H1 (cell line): ENCODE measurements at regions not wholly inside any gene's neighbourhood (a gene's known extent, or its start where the extent isn't known, plus 50 kb on each side); places are given as distances from the start of the nearest gene placed in this dataset.

Experiments
- CTCF ChIA-PET: fragments of 300-600 bp; sonication (Branson Sonifier 250); formaldehyde crosslinking; loops from one replicate; lab custom pipeline; 2021; ENCODE audit not compliant: partially characterized antibody; lab: Charles Lee
- POLR2A ChIA-PET: fragments of 300-600 bp; sonication (Branson Sonifier 250); formaldehyde crosslinking; loops from one replicate; lab custom pipeline; 2021; ENCODE audit warnings: inconsistent platforms; ENCODE audit not compliant: partially characterized antibody; lab: Charles Lee
- DNase-seq, 2 experiments: peaks; one replicate each; pipeline versions ENCODE4 v3.0.0 to v3.0.0-alpha.2; 2010 to 2022; ENCODE audit warnings: low spot score in 2 of 2, low read depth in 1 of 2, mixed read lengths in 1 of 2
- FAIRE-seq: peaks from 2 replicates; lab custom pipeline; 2011; peaks lifted over from hg19 to GRCh38; lab: Jason Lieb, UNC
- H2AFZ ChIP-seq: 2 replicates; pipeline ENCODE4 v1.8.1; 2012; ENCODE audit warnings: low read length, inconsistent platforms
- H2AK5ac ChIP-seq: 2 replicates; pipeline ENCODE4 v1.6.1; 2013; ENCODE audit warnings: low read depth, low read length
- H2BK120ac ChIP-seq: replicated peaks from 2 replicates; pipeline ENCODE3; 2013; ENCODE audit warnings: low read depth, low read length, inconsistent platforms
- H2BK12ac ChIP-seq: 2 replicates; pipeline ENCODE4 v1.6.1; 2013; ENCODE audit warnings: low read depth, low read length
- H2BK15ac ChIP-seq: 2 replicates; pipeline ENCODE4 v1.6.1; 2013; ENCODE audit warnings: low read length
- H2BK20ac ChIP-seq: 2 replicates; pipeline ENCODE4 v1.6.1; 2013; ENCODE audit warnings: low read length
- H2BK5ac ChIP-seq: 2 replicates; pipeline ENCODE4 v1.6.1; 2013; ENCODE audit warnings: low read depth, low read length
- H3K14ac ChIP-seq: 2 replicates; pipeline ENCODE4 v1.6.1; 2013; ENCODE audit warnings: inconsistent platforms; ENCODE audit not compliant: insufficient read length
- H3K18ac ChIP-seq: 2 replicates; pipeline ENCODE4 v1.6.1; 2013; ENCODE audit warnings: low read length; ENCODE audit errors: extremely low read depth
- H3K23ac ChIP-seq: 2 replicates; pipeline ENCODE4 v1.6.1; 2013; ENCODE audit warnings: inconsistent platforms; ENCODE audit not compliant: insufficient read length
- H3K23me2 ChIP-seq: 2 replicates; pipeline ENCODE4 v1.6.1; 2013; ENCODE audit warnings: low read depth, low read length
- H3K27ac ChIP-seq: 2 replicates; pipeline ENCODE4 v1.6.1; 2011; ENCODE audit warnings: low read depth, low read length, inconsistent platforms
- H3K27me3 ChIP-seq, 4 experiments: replicated peaks in 1 of 4; 1 replicate in 1 of 4; 2 replicates in 3 of 4; pipeline versions ENCODE4 v1.6.1 to v1.8.1; 2011 to 2013; ENCODE audit warnings: low read length in 3 of 4, mild to moderate bottlenecking in 3 of 4, inconsistent platforms in 2 of 4, mixed read lengths in 2 of 4, moderate library complexity in 1 of 4; ENCODE audit not compliant: control insufficient read depth in 3 of 4, insufficient read depth in 3 of 4; ENCODE audit errors: extremely low read depth in 1 of 4
- H3K36me3 ChIP-seq, 4 experiments: 2 replicates each; pipeline versions ENCODE4 v1.6.1 to v1.8.1; 2011 to 2013; ENCODE audit warnings: mild to moderate bottlenecking in 4 of 4, low read length in 3 of 4, moderate library complexity in 2 of 4, control low read depth in 1 of 4, inconsistent platforms in 1 of 4; ENCODE audit not compliant: insufficient read depth in 4 of 4, control insufficient read depth in 2 of 4
- H3K4ac ChIP-seq: replicated peaks from 2 replicates; pipeline ENCODE3; 2013; ENCODE audit warnings: low read length, low read depth, mixed read lengths, inconsistent platforms; ENCODE audit not compliant: insufficient read length
- H3K4me1 ChIP-seq, 4 experiments: replicated peaks in 1 of 4; 1 replicate in 1 of 4; 2 replicates in 3 of 4; pipeline versions ENCODE4 v1.6.1 to v1.8.1; 2011 to 2013; ENCODE audit warnings: low read length in 3 of 4, inconsistent platforms in 2 of 4, mixed read lengths in 1 of 4; ENCODE audit not compliant: insufficient read depth in 4 of 4, control insufficient read depth in 3 of 4
- H3K4me2 ChIP-seq, 2 experiments: 2 replicates each; pipeline versions ENCODE4 v1.6.1 to v1.8.1; 2011 to 2013; ENCODE audit warnings: low read depth in 2 of 2, low read length in 2 of 2, control low read depth in 1 of 2, inconsistent platforms in 1 of 2, mild to moderate bottlenecking in 1 of 2; ENCODE audit not compliant: insufficient read depth in 1 of 2
- H3K4me3 ChIP-seq, 4 experiments: fragments of 200-600, 300-600 bp in 1 of 4; sonication (generic), shearing (Covaris generic), sonication (Bioruptor Twin) in 1 of 4; 2 replicates each; pipeline versions ENCODE4 v1.5.1 to v1.8.1; 2011 to 2016; ENCODE audit warnings: low read length in 4 of 4, low read depth in 3 of 4, control low read depth in 2 of 4, inconsistent platforms in 2 of 4, mild to moderate bottlenecking in 2 of 4, mixed read lengths in 1 of 4, moderate library complexity in 1 of 4; ENCODE audit not compliant: insufficient read depth in 2 of 4; ENCODE audit errors: extremely low read depth in 1 of 4
- H3K56ac ChIP-seq: replicated peaks from 2 replicates; pipeline ENCODE3; 2013; ENCODE audit warnings: low read depth, mild to moderate bottlenecking, mixed read lengths, low read length, inconsistent platforms; ENCODE audit not compliant: insufficient read length
- H3K79me1 ChIP-seq: 2 replicates; pipeline ENCODE4 v1.6.1; 2013; ENCODE audit warnings: low read depth, low read length, control low read depth
- H3K79me2 ChIP-seq, 2 experiments: 2 replicates each; pipeline versions ENCODE4 v1.6.1 to v1.8.1; 2012 to 2013; ENCODE audit warnings: low read length in 2 of 2, mild to moderate bottlenecking in 2 of 2, inconsistent platforms in 1 of 2; ENCODE audit not compliant: insufficient read depth in 2 of 2, control insufficient read depth in 1 of 2
- H3K9ac ChIP-seq, 4 experiments: replicated peaks in 1 of 4; 1 replicate in 1 of 4; 2 replicates in 3 of 4; pipeline versions ENCODE4 v1.6.1 to v1.8.1; 2011 to 2013; ENCODE audit warnings: low read depth in 3 of 4, low read length in 3 of 4, control low read depth in 2 of 4, mild to moderate bottlenecking in 2 of 4, moderate library complexity in 2 of 4, inconsistent platforms in 1 of 4; ENCODE audit errors: extremely low read depth in 1 of 4
- H3K9me3 ChIP-seq, 2 experiments: 2 replicates each; pipeline versions ENCODE4 v1.6.1 to v1.8.1; 2012 to 2013; ENCODE audit warnings: mild to moderate bottlenecking in 2 of 2, moderate library complexity in 2 of 2, control low read depth in 1 of 2, inconsistent platforms in 1 of 2, low read depth in 1 of 2, low read length in 1 of 2, mixed read lengths in 1 of 2; ENCODE audit not compliant: insufficient read depth in 2 of 2
- H4K20me1 ChIP-seq, 2 experiments: replicated peaks in 1 of 2; 2 replicates each; pipeline versions ENCODE3 to v1.8.1; 2011 to 2013; ENCODE audit warnings: inconsistent platforms in 2 of 2, low read length in 2 of 2, mild to moderate bottlenecking in 1 of 2; ENCODE audit not compliant: insufficient read depth in 2 of 2, control insufficient read depth in 1 of 2
- H4K5ac ChIP-seq: 2 replicates; pipeline ENCODE4 v1.6.1; 2013; ENCODE audit warnings: low read length, low read depth, mixed read lengths, inconsistent platforms; ENCODE audit not compliant: insufficient read length
- H4K8ac ChIP-seq: 2 replicates; pipeline ENCODE4 v1.8.0; 2013; ENCODE audit warnings: mild to moderate bottlenecking, moderate library complexity, low read length, inconsistent platforms; ENCODE audit not compliant: insufficient read depth; ENCODE audit errors: extremely low read depth
- H4K91ac ChIP-seq: replicated peaks from 2 replicates; pipeline ENCODE3; 2013; ENCODE audit warnings: low read length, mixed read lengths, inconsistent platforms; ENCODE audit not compliant: insufficient read length
- CHD1 ChIP-seq: IDR thresholded peaks from 2 replicates; pipeline ENCODE4 v1.6.1; 2012; ENCODE audit warnings: low read depth, low read length, improper control_type of control experiment
- KDM1A ChIP-seq: fragments of 200-600, 300-600 bp; sonication (generic); IDR thresholded peaks from 2 replicates; pipeline ENCODE4 v1.7.1; 2016; ENCODE audit warnings: mild to moderate bottlenecking, low read length, borderline replicate concordance
- KDM4A ChIP-seq: IDR thresholded peaks from one replicate; pipeline ENCODE4 v1.7.1; 2012; ENCODE audit warnings: low read depth, mild to moderate bottlenecking, moderate library complexity, low read length, inconsistent platforms; ENCODE audit not compliant: severe bottlenecking
- POLR2A ChIP-seq, 2 experiments: IDR thresholded peaks; 1 replicate in 1 of 2; 2 replicates in 1 of 2; pipeline ENCODE4 v1.6.1; 2011; ENCODE audit warnings: low read depth in 2 of 2, low read length in 2 of 2, mild to moderate bottlenecking in 2 of 2; ENCODE audit errors: control extremely low read depth in 1 of 2
- RBBP5 ChIP-seq: IDR thresholded peaks from 2 replicates; pipeline ENCODE4 v1.7.1; 2012; ENCODE audit warnings: low read depth, mild to moderate bottlenecking, inconsistent platforms, low read length, moderate library complexity, borderline replicate concordance
- TAF1 ChIP-seq: IDR thresholded peaks from 2 replicates; pipeline ENCODE4 v1.6.1; 2011; ENCODE audit warnings: mild to moderate bottlenecking, low read depth, low read length
- TBP ChIP-seq: IDR thresholded peaks from 2 replicates; pipeline ENCODE4 v1.6.1; 2011; ENCODE audit warnings: low read depth, low read length, improper control_type of control experiment
- TCF12 ChIP-seq: IDR thresholded peaks from 2 replicates; pipeline ENCODE4 v1.6.1; 2011; ENCODE audit warnings: low read depth, mild to moderate bottlenecking, low read length
- WGBS, 2 experiments: shearing (Covaris generic) in 1 of 2; methylation state at CpG; one replicate each; pipeline versions ENCODE4 v1.1.6 to v1.1.7; 2013 to 2015; ENCODE audit warnings: low lambda C conversion rate in 2 of 2, mixed read lengths in 2 of 2, inconsistent platforms in 1 of 2, low coverage in 1 of 2, missing lambda C conversion rate in 1 of 2; ENCODE audit not compliant: insufficient replicate concordance in 2 of 2, insufficient coverage in 1 of 2, insufficient read length in 1 of 2; ENCODE audit errors: extremely low coverage in 1 of 2, missing lambda C conversion rate in 1 of 2; 5-methylcytosine and 5-hydroxymethylcytosine counted together
- TF ChIP-seq, protein P1 (sequence below): IDR thresholded peaks from 2 replicates; pipeline ENCODE4 v1.6.1; 2012; ENCODE audit warnings: low read length, inconsistent platforms
- TF ChIP-seq, protein P2 (sequence below): IDR thresholded peaks from 2 replicates; pipeline ENCODE4 v1.6.1; 2011; ENCODE audit warnings: low read length, improper control_type of control experiment
- TF ChIP-seq, protein P3 (sequence below): IDR thresholded peaks from 2 replicates; pipeline ENCODE4 v1.6.1; 2012; ENCODE audit warnings: inconsistent platforms
- TF ChIP-seq, protein P4 (sequence below): IDR thresholded peaks from 2 replicates; pipeline ENCODE4 v1.6.1; 2012; ENCODE audit warnings: inconsistent platforms

DNA sequence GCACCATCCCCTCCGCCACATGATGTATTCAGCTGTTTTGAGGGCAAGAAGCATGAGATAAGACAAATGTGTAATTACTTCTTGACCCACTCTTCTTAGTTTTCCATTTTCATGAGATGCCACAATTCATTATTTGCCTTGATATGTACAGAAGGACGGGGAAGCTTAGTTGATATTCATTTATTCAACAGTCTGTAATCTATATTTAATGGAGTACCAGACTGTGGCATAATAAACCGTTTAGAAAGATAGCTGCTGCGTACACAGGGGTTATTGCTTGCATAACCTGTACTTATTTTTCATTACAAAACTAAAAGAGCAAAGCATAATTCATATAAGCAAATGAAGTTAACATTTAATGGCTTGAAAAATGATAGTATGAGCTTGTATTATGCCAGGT is 466.4 kb upstream of the GYPC start:
- no peak overlapping the region for H3K4ac ChIP-seq
- no peaks in the 10 kb centered on the region for H3K79me2 ChIP-seq
- H3K4me3 ChIP-seq = no peak overlapping the region
- ChIA-PET POLR2A (interaction anchor here (0.6 kb wide), 1 partner anchor 418 kb away, joined by 3 read pairs; no protein-coding TSS in a partner anchor), CTCF (interaction anchor here (1.2 kb wide), 1 partner anchor 329 kb away, joined by 3 read pairs; no protein-coding TSS in a partner anchor)
- H3K23ac ChIP-seq = no peak overlapping the region
- H2BK12ac ChIP-seq = no peak overlapping the region
- H3K56ac ChIP-seq = no peak overlapping the region
- no peak overlapping the region for H2BK20ac ChIP-seq
- no peak overlapping the region for H2BK120ac ChIP-seq
- H3K23me2 ChIP-seq = no peaks in the 10 kb centered on the region
- no peak overlapping the region for H2AFZ ChIP-seq
- DNase-seq (no peak), FAIRE-seq (no peak)
- H4K5ac ChIP-seq = no peak overlapping the region
- H3K9me3 ChIP-seq = no peaks in the 10 kb centered on the region
- H3K4me2 ChIP-seq = no peak overlapping the region
- H2BK5ac ChIP-seq = no peak overlapping the region
- H2BK15ac ChIP-seq = no peak overlapping the region
- no peaks in the 10 kb centered on the region for H3K36me3 ChIP-seq
- H3K79me1 ChIP-seq = no peaks in the 10 kb centered on the region
- H3K18ac ChIP-seq = no peak overlapping the region
- H3K27me3 ChIP-seq = no peaks in the 10 kb centered on the region
- no peak overlapping the region for H3K27ac ChIP-seq
- 90% methylated on average over 4 of the region's 4 CpGs; no CpG with 5 or more reads in 1 of the 2 experiments for WGBS, 2 experiments
- H3K9ac ChIP-seq = no peak overlapping the region
- H2AK5ac ChIP-seq = no peak overlapping the region
- no peak overlapping the region for H3K14ac ChIP-seq
- no peak overlapping the region for H4K8ac ChIP-seq
- no peak overlapping the region for H4K91ac ChIP-seq
- H4K20me1 ChIP-seq = no peaks in the 10 kb centered on the region
- no peaks in the 10 kb centered on the region for H3K4me1 ChIP-seq
- TF ChIP-seq TBP = no peak
- TF ChIP-seq CHD1 = no peak
- TF ChIP-seq, protein P1, sequence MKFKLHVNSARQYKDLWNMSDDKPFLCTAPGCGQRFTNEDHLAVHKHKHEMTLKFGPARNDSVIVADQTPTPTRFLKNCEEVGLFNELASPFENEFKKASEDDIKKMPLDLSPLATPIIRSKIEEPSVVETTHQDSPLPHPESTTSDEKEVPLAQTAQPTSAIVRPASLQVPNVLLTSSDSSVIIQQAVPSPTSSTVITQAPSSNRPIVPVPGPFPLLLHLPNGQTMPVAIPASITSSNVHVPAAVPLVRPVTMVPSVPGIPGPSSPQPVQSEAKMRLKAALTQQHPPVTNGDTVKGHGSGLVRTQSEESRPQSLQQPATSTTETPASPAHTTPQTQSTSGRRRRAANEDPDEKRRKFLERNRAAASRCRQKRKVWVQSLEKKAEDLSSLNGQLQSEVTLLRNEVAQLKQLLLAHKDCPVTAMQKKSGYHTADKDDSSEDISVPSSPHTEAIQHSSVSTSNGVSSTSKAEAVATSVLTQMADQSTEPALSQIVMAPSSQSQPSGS = no peak
- no peak for TF ChIP-seq TCF12
- TF ChIP-seq POLR2A (IDR thresholded peaks at IDR 0.05; ENCODE audit: control extremely low read depth in 1 of 2, low read depth in 2 of 2, low read length in 2 of 2) = no peak
- no peak for TF ChIP-seq KDM1A
- TF ChIP-seq, protein P2, sequence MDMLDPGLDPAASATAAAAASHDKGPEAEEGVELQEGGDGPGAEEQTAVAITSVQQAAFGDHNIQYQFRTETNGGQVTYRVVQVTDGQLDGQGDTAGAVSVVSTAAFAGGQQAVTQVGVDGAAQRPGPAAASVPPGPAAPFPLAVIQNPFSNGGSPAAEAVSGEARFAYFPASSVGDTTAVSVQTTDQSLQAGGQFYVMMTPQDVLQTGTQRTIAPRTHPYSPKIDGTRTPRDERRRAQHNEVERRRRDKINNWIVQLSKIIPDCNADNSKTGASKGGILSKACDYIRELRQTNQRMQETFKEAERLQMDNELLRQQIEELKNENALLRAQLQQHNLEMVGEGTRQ = no peak
- no peak for TF ChIP-seq TAF1
- TF ChIP-seq, protein P3, sequence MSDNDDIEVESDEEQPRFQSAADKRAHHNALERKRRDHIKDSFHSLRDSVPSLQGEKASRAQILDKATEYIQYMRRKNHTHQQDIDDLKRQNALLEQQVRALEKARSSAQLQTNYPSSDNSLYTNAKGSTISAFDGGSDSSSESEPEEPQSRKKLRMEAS = no peak
- no peak for TF ChIP-seq RBBP5
- no peak for TF ChIP-seq KDM4A
- TF ChIP-seq, protein P4, sequence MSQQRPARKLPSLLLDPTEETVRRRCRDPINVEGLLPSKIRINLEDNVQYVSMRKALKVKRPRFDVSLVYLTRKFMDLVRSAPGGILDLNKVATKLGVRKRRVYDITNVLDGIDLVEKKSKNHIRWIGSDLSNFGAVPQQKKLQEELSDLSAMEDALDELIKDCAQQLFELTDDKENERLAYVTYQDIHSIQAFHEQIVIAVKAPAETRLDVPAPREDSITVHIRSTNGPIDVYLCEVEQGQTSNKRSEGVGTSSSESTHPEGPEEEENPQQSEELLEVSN = no peak
